ENCODE measurements at regions not wholly inside any gene's neighbourhood (a gene's known extent, or its start where the extent isn't known, plus 50 kb on each side); places are given as distances from the start of the nearest gene placed in this dataset.

DNA sequence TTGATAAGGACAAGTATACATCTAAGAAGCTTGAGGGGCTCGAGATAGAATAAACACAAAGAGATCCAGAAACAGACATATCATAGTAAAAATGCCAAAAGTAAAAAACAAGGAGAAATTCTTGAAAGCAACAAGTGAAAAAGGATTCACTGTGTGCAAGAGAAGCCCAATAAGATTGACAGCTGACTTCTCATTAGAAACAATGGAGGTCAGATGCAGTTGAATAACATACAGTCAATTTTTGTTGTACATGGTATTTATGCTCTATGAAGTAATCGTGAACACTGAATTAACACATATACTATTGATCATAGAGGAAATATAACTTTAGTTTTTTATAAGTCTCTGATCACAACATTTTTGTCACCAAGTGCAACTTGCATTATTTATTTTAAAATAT lies 982.8 kb upstream of the SORCS1 start:
- no peaks in the 10 kb centered on the region for H3K27me3 Mint-ChIP-seq
- no peaks in the 10 kb centered on the region for H3K4me1 Mint-ChIP-seq (ENCODE audit: unreplicated experiment)
- no peak overlapping the region for H3K4me3 Mint-ChIP-seq
- H3K36me3 Mint-ChIP-seq: peaks cover 3% of the 10 kb centered on the region
- H3K27ac Mint-ChIP-seq: no peak overlapping the region
- DNase-seq (ENCODE audit: extremely low spot score, unreplicated experiment): no peak
- TF ChIP-seq, protein P1, sequence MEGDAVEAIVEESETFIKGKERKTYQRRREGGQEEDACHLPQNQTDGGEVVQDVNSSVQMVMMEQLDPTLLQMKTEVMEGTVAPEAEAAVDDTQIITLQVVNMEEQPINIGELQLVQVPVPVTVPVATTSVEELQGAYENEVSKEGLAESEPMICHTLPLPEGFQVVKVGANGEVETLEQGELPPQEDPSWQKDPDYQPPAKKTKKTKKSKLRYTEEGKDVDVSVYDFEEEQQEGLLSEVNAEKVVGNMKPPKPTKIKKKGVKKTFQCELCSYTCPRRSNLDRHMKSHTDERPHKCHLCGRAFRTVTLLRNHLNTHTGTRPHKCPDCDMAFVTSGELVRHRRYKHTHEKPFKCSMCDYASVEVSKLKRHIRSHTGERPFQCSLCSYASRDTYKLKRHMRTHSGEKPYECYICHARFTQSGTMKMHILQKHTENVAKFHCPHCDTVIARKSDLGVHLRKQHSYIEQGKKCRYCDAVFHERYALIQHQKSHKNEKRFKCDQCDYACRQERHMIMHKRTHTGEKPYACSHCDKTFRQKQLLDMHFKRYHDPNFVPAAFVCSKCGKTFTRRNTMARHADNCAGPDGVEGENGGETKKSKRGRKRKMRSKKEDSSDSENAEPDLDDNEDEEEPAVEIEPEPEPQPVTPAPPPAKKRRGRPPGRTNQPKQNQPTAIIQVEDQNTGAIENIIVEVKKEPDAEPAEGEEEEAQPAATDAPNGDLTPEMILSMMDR (conservative IDR thresholded peaks at IDR 0.05): no peak
- peaks cover 5% of the 10 kb centered on the region for H3K9me3 Mint-ChIP-seq

DNA sequence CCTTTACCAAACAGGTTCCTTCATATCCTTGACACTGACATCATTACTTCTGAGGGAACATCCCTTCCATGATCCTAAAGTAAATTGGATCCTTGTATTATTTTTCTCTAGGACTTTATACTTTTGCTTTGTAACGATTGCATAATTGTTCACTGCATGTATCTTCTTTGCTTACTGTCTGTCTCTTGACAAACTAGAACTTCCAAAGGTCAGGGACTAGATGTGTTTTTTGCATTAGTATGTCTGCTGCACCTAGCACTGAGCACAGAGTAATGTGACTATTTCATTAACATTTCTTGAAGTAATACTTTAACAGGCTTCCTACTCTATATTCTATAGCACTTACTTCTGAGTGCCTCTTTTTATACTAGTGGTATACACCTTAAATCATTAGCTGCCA lies 976.6 kb upstream of the SORCS1 start:
- no peaks in the 10 kb centered on the region for H3K36me3 Mint-ChIP-seq
- TF ChIP-seq, protein P1 (conservative IDR thresholded peaks at IDR 0.05): no peak
- no peaks in the 10 kb centered on the region for H3K27me3 Mint-ChIP-seq
- no peaks in the 10 kb centered on the region for H3K9me3 Mint-ChIP-seq
- no peak overlapping the region for H3K27ac Mint-ChIP-seq
- no peak for DNase-seq (ENCODE audit: extremely low spot score, unreplicated experiment)
- H3K4me3 Mint-ChIP-seq: no peak overlapping the region
- H3K4me1 Mint-ChIP-seq (ENCODE audit: unreplicated experiment): no peaks in the 10 kb centered on the region

DNA sequence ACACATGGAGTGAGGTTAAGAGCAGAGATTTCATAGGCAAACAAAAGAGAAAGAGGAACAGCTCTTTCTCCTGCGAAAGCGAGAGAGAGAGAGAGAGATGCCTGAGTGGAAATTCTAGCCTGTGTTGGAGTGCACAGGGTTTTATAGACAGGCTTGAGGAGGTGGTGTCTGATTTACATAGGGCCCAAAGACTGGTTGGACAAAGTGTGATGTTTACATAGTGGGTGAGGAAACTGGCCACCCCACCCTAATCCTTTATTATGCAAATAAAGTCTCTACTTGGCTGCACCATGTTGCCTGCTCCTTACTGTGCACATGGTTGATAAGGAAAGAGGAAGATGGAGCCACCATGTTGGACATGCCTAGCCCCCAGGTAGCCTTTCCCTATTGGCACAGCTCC lies 967.8 kb upstream of the SORCS1 start:
- no peaks in the 10 kb centered on the region for H3K4me1 Mint-ChIP-seq (ENCODE audit: unreplicated experiment)
- no peak for DNase-seq (ENCODE audit: extremely low spot score, unreplicated experiment)
- H3K4me3 Mint-ChIP-seq: no peak overlapping the region
- H3K27me3 Mint-ChIP-seq: no peaks in the 10 kb centered on the region
- H3K27ac Mint-ChIP-seq: no peak overlapping the region
- H3K9me3 Mint-ChIP-seq: no peaks in the 10 kb centered on the region
- no peaks in the 10 kb centered on the region for H3K36me3 Mint-ChIP-seq
- TF ChIP-seq, protein P1 (conservative IDR thresholded peaks at IDR 0.05): no peak

DNA sequence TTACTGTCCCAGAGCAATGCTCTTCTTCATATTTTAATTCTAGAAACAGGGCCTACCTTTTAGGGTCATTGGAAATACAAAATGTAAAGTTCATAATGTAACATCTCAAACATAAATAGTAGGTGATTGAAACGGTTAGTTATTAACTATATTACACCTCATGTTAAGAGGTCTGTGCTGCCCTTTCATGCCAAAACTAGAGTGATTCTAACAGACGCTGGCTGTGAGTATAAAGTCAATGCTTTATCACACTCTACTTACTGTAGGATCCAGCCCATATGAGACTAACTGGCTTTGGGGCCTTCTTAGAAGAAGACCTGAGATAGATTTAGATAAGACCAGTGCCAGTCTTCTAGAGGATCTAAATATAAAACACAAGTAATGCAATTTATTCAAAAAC lies 966.1 kb upstream of the SORCS1 start:
- Mint-ChIP-seq H3K27me3 (no peaks in the 10 kb centered on the region), H3K9me3 (no peaks in the 10 kb centered on the region), H3K4me1 (ENCODE audit: unreplicated experiment) (no peaks in the 10 kb centered on the region), H3K27ac (no peak overlapping the region), H3K36me3 (no peaks in the 10 kb centered on the region), H3K4me3 (no peak overlapping the region)
- TF ChIP-seq, protein P1 (conservative IDR thresholded peaks at IDR 0.05): no peak
- no peak for DNase-seq (ENCODE audit: extremely low spot score, unreplicated experiment)

DNA sequence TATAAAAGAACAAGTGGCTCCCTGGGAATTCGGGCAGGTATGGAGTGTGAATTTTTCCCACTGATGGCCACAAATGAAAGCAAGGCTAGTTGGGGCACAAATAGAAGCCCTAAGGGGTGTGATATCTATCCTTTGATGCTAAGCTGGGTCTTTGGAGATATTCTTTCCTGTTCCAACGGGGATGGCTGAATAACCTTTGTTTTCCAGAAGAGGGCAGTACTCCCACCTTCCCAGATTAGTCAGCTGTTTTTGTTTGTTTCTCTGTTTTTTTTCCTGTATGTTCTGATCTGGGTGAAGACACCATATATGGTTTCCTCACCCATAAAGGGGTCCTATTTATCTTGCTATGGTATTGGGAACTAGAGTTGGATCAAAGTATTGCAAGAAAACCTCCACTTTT lies 947.7 kb upstream of the SORCS1 start:
- Mint-ChIP-seq H3K27me3 (no peaks in the 10 kb centered on the region), H3K4me1 (ENCODE audit: unreplicated experiment) (no peaks in the 10 kb centered on the region), H3K9me3 (no peaks in the 10 kb centered on the region), H3K27ac (no peak overlapping the region), H3K4me3 (no peak overlapping the region), H3K36me3 (no peaks in the 10 kb centered on the region)
- DNase-seq (ENCODE audit: extremely low spot score, unreplicated experiment): no peak
- TF ChIP-seq, protein P1 (conservative IDR thresholded peaks at IDR 0.05): peak; percentile 61

DNA sequence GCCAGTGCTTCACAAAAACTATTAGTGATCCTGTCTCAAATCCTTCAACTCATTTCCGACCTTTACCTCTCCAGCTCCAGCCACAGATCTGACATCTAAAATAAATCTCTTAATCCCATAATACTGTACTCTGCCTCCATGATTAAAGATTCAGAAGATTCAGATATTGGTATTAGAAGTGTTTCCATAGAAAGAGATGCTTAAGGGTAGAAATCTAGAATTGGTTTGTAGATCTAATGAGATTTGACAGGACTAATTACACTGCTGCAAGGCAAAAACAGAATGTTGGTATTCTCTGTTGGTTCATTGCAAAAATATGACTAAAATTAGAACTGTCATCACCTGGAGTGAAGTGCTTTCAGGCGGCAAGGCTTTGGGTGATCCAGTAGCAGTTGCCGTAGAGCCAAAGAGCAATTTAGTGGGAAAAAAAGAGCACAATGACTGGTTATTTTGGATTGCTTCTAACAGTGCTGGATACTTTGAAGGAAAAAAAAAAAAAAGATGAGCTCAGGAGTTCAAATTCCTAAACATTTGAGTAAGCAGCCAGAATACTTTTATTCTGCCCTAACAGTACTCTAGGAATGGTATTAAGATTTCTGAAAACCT lies 940.1 kb upstream of the SORCS1 start:
- DNase-seq (ENCODE audit: extremely low spot score, unreplicated experiment): no peak
- Mint-ChIP-seq H3K4me1 (ENCODE audit: unreplicated experiment) (no peaks in the 10 kb centered on the region), H3K36me3 (no peaks in the 10 kb centered on the region), H3K4me3 (no peak overlapping the region), H3K9me3 (no peaks in the 10 kb centered on the region), H3K27ac (no peak overlapping the region), H3K27me3 (no peaks in the 10 kb centered on the region)
- TF ChIP-seq, protein P1 (conservative IDR thresholded peaks at IDR 0.05): no peak

Measured in type B pancreatic cell (in vitro differentiated cells).